GM21619 (cell line): ENCODE measurements at regions not wholly inside any gene's neighbourhood (a gene's known extent, or its start where the extent isn't known, plus 50 kb on each side); places are given as distances from the start of the nearest gene placed in this dataset.

Source experiments
- ATAC-seq: cut with Tn5 transposase; IDR thresholded peaks from one replicate; pipeline ENCODE4 v1.9.1; 2021; ENCODE audit not compliant: unreplicated experiment

GRCh38 chr4:173714456-173714855 lies 184.4 kb upstream of the HAND2 start:
- ATAC-seq: no peak

- no peak for ATAC-seq
These were observed 183.0 kb upstream of the HAND2 start for GRCh38 chr4:173713026-173713425.

GRCh38 chr4:173707658-173708419 lies 177.8 kb upstream of the HAND2 start:
- no peak for ATAC-seq

GRCh38 chr4:173704201-173704600 lies 174.2 kb upstream of the HAND2 start:
- ATAC-seq: no peak

- ATAC-seq: no peak
These were observed 173.0 kb upstream of the HAND2 start for GRCh38 chr4:173703021-173703420.

- no peak for ATAC-seq
These were observed 170.6 kb upstream of the HAND2 start for GRCh38 chr4:173700650-173701049.

- ATAC-seq: no peak
These were observed 169.9 kb upstream of the HAND2 start for GRCh38 chr4:173699841-173700475.

- ATAC-seq: no peak
These were observed 168.7 kb upstream of the HAND2 start for GRCh38 chr4:173698557-173699262.

- ATAC-seq: no peak
These were observed 167.8 kb upstream of the HAND2 start for GRCh38 chr4:173697840-173698239.

GRCh38 chr4:173696551-173696950 lies 166.5 kb upstream of the HAND2 start:
- ATAC-seq: no peak

- no peak for ATAC-seq
These were observed 166.0 kb upstream of the HAND2 start for GRCh38 chr4:173696011-173696410.

- no peak for ATAC-seq
These were observed 155.8 kb upstream of the HAND2 start for GRCh38 chr4:173685831-173686210.

GRCh38 chr4:173685165-173685830 lies 155.3 kb upstream of the HAND2 start:
- no peak for ATAC-seq

GRCh38 chr4:173684223-173684622 lies 154.2 kb upstream of the HAND2 start:
- ATAC-seq: no peak

- ATAC-seq: no peak
These were observed 152.6 kb upstream of the HAND2 start for GRCh38 chr4:173682609-173683008.

- ATAC-seq: no peak
These were observed 150.2 kb upstream of the HAND2 start for GRCh38 chr4:173680278-173680677.

- no peak for ATAC-seq
These were observed 145.4 kb upstream of the HAND2 start for GRCh38 chr4:173675446-173675845.

GRCh38 chr4:173669460-173670179 lies 139.6 kb upstream of the HAND2 start:
- ATAC-seq: no peak

- no peak for ATAC-seq
These were observed 131.0 kb upstream of the HAND2 start for GRCh38 chr4:173661001-173661400.

- ATAC-seq: no peak
These were observed 126.9 kb upstream of the HAND2 start for GRCh38 chr4:173656898-173657297.
